Prostate gland (tissue), 2 donors: ENCODE measurements at regions not wholly inside any gene's neighbourhood (a gene's known extent, or its start where the extent isn't known, plus 50 kb on each side); places are given as distances from the start of the nearest gene placed in this dataset.

Experiments
- DNase-seq: peaks from one replicate; pipeline ENCODE4 v3.0.0-alpha.2; 2019; ENCODE audit warnings: low spot score
- H3K27ac ChIP-seq, 2 donors: fragments of 200-600 bp; sonication (generic); 2 replicates each; pipeline ENCODE4 v1.5.1; 2017 to 2019
- H3K27me3 ChIP-seq: fragments of 200-600 bp; sonication (generic); replicated peaks from 2 replicates; pipeline ENCODE4 v1.5.1; 2019; ENCODE audit not compliant: insufficient read depth
- H3K36me3 ChIP-seq, 2 donors: fragments of 200-600 bp; sonication (generic); 1 replicate in 1 of 2; 2 replicates in 1 of 2; pipeline versions ENCODE4 v1.5.1 to v1.8.1; 2017 to 2019
- H3K4me1 ChIP-seq: fragments of 200-600 bp; sonication (generic); replicated peaks from 2 replicates; pipeline ENCODE4 v1.5.1; 2019
- H3K4me3 ChIP-seq, 2 donors: fragments of 200-600 bp; sonication (generic); 2 replicates each; pipeline ENCODE4 v1.5.1; 2017 to 2019
- H3K9me3 ChIP-seq: fragments of 200-600 bp; sonication (generic); 2 replicates; pipeline ENCODE4 v1.5.1; 2017
- POLR2A ChIP-seq: fragments of 450-650 bp; IDR thresholded peaks from one replicate; pipeline ENCODE4 v1.6.1; 2016; ENCODE audit warnings: antibody characterized with exemption, mild to moderate bottlenecking
- POLR2AphosphoS5 ChIP-seq: sonication (generic); formaldehyde crosslinking; IDR thresholded peaks from one replicate; pipeline ENCODE4 v1.6.1; 2017; ENCODE audit warnings: antibody characterized with exemption
- WGBS: methylation state at CpG from one replicate; pipeline ENCODE4 v1.1.5; 2018; 5-methylcytosine and 5-hydroxymethylcytosine counted together
- intact Hi-C: fragments of 100-400 bp; cut with DNase I; formaldehyde crosslinking; loops from one replicate; pipeline ENCODE4 v1.14.2; 2022
- TF ChIP-seq, protein P1 (sequence below), 4 experiments: fragments of 200-600 bp in 2 of 4; fragments of 450-650 bp in 2 of 4; sonication (generic) in 2 of 4; IDR thresholded peaks; 1 replicate in 3 of 4; 2 replicates in 1 of 4; pipeline ENCODE4 v1.5.1; 2016 to 2019; ENCODE audit warnings: antibody characterized with exemption in 4 of 4, mild to moderate bottlenecking in 2 of 4, moderate library complexity in 2 of 4

DNA sequence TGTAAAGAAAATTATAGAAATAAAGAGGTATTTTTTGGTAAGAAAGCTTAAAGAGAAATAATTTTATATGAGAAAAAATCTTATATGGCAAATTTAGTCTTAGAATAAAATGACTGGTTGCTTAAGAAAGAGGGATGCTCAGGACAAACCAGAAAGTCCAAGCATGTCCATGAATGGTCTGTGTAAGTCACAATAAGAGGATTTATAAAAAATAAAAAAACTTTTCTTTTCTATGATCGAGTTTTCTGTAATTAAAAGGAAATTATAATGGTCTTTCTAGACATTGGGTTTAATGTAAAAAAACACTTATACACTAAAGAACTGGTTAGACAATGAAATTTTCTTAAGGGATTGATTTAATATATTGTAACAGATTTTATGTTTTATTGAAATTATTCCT lies 819.6 kb downstream of the TBC1D22A start:
- H3K9me3 ChIP-seq, result no peaks in the 10 kb centered on the region

GRCh38 chr22:47580121-47580520 lies 817.7 kb downstream of the TBC1D22A start:
- intact Hi-C loops, result no loop called here
- no peak overlapping the region for H3K4me3 ChIP-seq
- DNase-seq, result no peak
- no peaks in the 10 kb centered on the region for H3K27me3 ChIP-seq
- TF ChIP-seq, protein P1, sequence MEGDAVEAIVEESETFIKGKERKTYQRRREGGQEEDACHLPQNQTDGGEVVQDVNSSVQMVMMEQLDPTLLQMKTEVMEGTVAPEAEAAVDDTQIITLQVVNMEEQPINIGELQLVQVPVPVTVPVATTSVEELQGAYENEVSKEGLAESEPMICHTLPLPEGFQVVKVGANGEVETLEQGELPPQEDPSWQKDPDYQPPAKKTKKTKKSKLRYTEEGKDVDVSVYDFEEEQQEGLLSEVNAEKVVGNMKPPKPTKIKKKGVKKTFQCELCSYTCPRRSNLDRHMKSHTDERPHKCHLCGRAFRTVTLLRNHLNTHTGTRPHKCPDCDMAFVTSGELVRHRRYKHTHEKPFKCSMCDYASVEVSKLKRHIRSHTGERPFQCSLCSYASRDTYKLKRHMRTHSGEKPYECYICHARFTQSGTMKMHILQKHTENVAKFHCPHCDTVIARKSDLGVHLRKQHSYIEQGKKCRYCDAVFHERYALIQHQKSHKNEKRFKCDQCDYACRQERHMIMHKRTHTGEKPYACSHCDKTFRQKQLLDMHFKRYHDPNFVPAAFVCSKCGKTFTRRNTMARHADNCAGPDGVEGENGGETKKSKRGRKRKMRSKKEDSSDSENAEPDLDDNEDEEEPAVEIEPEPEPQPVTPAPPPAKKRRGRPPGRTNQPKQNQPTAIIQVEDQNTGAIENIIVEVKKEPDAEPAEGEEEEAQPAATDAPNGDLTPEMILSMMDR (IDR thresholded peaks at IDR 0.05), result peak in 1 of 4 experiments; percentile 33
- TF ChIP-seq POLR2A, result no peak
- H3K27ac ChIP-seq, result no peak overlapping the region
- H3K36me3 ChIP-seq, result no peaks in the 10 kb centered on the region
- H3K4me1 ChIP-seq, result no peaks in the 10 kb centered on the region
- H3K9me3 ChIP-seq, result no peaks in the 10 kb centered on the region

More for the DNA sequence above, 819.6 kb downstream of the TBC1D22A start:
- 85% methylated on average over 1 of the region's 1 CpG for WGBS
- no peaks in the 10 kb centered on the region for H3K27me3 ChIP-seq
- no peak overlapping the region for H3K27ac ChIP-seq
- intact Hi-C loops, result no loop called here
- TF ChIP-seq, protein P1 (IDR thresholded peaks at IDR 0.05), result no peak
- TF ChIP-seq POLR2A (no peak), POLR2AphosphoS5 (no peak)
- no peak overlapping the region for H3K4me3 ChIP-seq
- no peaks in the 10 kb centered on the region for H3K36me3 ChIP-seq
- H3K4me1 ChIP-seq, result no peaks in the 10 kb centered on the region
- no peak for DNase-seq

DNA sequence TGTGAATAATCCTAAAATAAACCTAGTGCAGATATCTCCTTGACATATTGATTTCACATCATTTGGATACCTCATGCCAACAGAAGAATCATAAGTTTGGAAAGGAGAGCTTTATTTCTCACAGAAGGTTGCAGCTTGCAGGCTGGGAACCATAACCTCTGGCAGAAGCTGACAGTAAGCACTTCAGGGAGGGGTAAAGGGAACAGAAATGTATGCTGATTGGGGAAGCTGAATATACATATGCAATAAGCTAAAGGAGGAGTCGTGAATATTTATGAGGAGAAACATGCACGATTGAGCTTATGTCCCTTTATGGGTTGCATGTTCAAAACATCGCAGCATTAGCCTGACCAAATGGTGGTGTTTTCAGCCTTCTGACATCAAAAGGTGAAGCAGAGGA lies 814.5 kb downstream of the TBC1D22A start:
- DNase-seq, result no peak
- no peak overlapping the region for H3K27ac ChIP-seq
- no peaks in the 10 kb centered on the region for H3K36me3 ChIP-seq
- no peaks in the 10 kb centered on the region for H3K9me3 ChIP-seq
- H3K4me3 ChIP-seq, result no peak overlapping the region
- intact Hi-C loops, result loop anchor here (10.0 kb wide), 1 partner anchor 732 kb away; no protein-coding TSS in a partner anchor
- no peak for TF ChIP-seq POLR2A
- TF ChIP-seq, protein P1 (IDR thresholded peaks at IDR 0.05), result no peak
- TF ChIP-seq POLR2AphosphoS5, result no peak
- H3K4me1 ChIP-seq, result no peaks in the 10 kb centered on the region
- no peaks in the 10 kb centered on the region for H3K27me3 ChIP-seq
- 82% methylated on average over 3 of the region's 3 CpGs for WGBS

DNA sequence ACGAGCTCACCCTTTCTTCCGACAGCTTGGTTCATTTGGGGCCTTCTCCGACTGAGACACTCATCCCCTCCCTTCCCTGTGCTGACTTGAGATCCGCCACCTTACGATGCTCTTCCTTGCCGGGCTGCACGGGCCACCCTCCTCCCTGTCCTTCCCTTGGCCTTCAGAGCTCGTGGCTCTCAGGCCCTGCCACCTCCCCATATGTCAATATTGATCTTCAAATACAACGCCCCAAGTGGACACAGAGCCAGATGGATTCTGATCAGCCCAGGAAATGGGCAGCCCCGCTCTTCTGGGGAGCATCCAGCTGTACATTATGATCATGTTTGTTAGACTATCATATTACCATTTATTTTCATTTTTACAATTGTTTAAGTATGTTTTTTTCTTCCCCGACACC lies 812.8 kb downstream of the TBC1D22A start:
- no peaks in the 10 kb centered on the region for H3K4me1 ChIP-seq
- no peaks in the 10 kb centered on the region for H3K27me3 ChIP-seq
- intact Hi-C loops, result loop anchor here (10.0 kb wide), 1 partner anchor 730 kb away; no protein-coding TSS in a partner anchor
- no peak overlapping the region for H3K27ac ChIP-seq
- 52% methylated on average over 11 of the region's 11 CpGs for WGBS
- no peaks in the 10 kb centered on the region for H3K9me3 ChIP-seq
- H3K36me3 ChIP-seq, result no peaks in the 10 kb centered on the region
- H3K4me3 ChIP-seq, result no peak overlapping the region
- DNase-seq, result peak; percentile 58
- peak; percentile 73 for TF ChIP-seq POLR2AphosphoS5
- no peak for TF ChIP-seq POLR2A
- TF ChIP-seq, protein P1 (IDR thresholded peaks at IDR 0.05), result peak in 1 of 4 experiments; percentile 6

DNA sequence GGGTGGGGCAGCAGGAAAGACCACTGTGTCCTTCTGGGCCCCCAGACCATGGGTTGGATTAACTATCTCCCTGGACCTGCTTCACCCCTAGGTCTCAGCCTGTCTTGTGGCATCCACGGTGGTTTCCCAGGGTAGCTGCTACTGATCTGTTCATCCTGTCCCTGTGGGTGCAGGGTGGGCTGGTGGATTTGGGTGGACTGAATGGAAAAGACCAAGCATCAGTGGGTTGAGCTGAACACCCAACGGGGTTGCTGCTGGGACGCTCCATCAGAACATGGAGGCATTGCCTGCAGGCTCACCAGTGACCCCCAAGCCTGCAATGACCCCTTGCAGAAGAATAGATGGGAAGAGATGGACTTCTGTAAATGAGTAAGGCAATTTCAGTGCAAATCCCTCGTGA lies 812.1 kb downstream of the TBC1D22A start:
- Histone ChIP-seq H3K36me3 (no peaks in the 10 kb centered on the region), H3K27ac (no peak overlapping the region), H3K4me1 (no peaks in the 10 kb centered on the region), H3K9me3 (no peaks in the 10 kb centered on the region), H3K27me3 (no peaks in the 10 kb centered on the region), H3K4me3 (no peak overlapping the region)
- DNase-seq, result no peak
- 96% methylated on average over 4 of the region's 4 CpGs for WGBS
- TF ChIP-seq POLR2AphosphoS5 (no peak), POLR2A (no peak)
- TF ChIP-seq, protein P1 (IDR thresholded peaks at IDR 0.05), result no peak
- intact Hi-C loops, result loop anchor here (10.0 kb wide), 1 partner anchor 730 kb away; no protein-coding TSS in a partner anchor
